ENCODE measurements at regions not wholly inside any gene's neighbourhood (a gene's known extent, or its start where the extent isn't known, plus 50 kb on each side); places are given as distances from the start of the nearest gene placed in this dataset.

GRCh38 chr11:29029452-29029851 is 921.3 kb downstream of the METTL15 start:
- DNase-seq, result no peak

- DNase-seq, result no peak
Measured at GRCh38 chr11:29027436-29027835, 919.2 kb downstream of the METTL15 start.

- DNase-seq, result no peak
Measured at GRCh38 chr11:29026286-29026685, 918.1 kb downstream of the METTL15 start.

- DNase-seq, result no peak
Measured at GRCh38 chr11:29025001-29025400, 916.8 kb downstream of the METTL15 start.

- DNase-seq, result no peak
Measured at GRCh38 chr11:29024386-29024785, 916.2 kb downstream of the METTL15 start.

- DNase-seq, result no peak
Measured at GRCh38 chr11:29023761-29024160, 915.6 kb downstream of the METTL15 start.

- no peak for DNase-seq
Measured at GRCh38 chr11:29022676-29023075, 914.5 kb downstream of the METTL15 start.

- no peak for DNase-seq
Measured at GRCh38 chr11:29019960-29020683, 911.9 kb downstream of the METTL15 start.

GRCh38 chr11:29018631-29019030 is 910.4 kb downstream of the METTL15 start:
- no peak for DNase-seq

GRCh38 chr11:29017941-29018340 is 909.8 kb downstream of the METTL15 start:
- DNase-seq, result no peak

- DNase-seq, result no peak
Measured at GRCh38 chr11:29012507-29012906, 904.3 kb downstream of the METTL15 start.

- no peak for DNase-seq
Measured at GRCh38 chr11:29009426-29009825, 901.2 kb downstream of the METTL15 start.

- DNase-seq, result no peak
Measured at GRCh38 chr11:29008481-29008880, 900.3 kb downstream of the METTL15 start.

GRCh38 chr11:29006668-29007067 is 898.5 kb downstream of the METTL15 start:
- no peak for DNase-seq

GRCh38 chr11:29005401-29005980 is 897.3 kb downstream of the METTL15 start:
- no peak for DNase-seq

- no peak for DNase-seq
Measured at GRCh38 chr11:29002816-29003215, 894.6 kb downstream of the METTL15 start.

GRCh38 chr11:28999620-29000019 is 891.4 kb downstream of the METTL15 start:
- DNase-seq, result no peak

- no peak for DNase-seq
Measured at GRCh38 chr11:28992996-28993395, 884.8 kb downstream of the METTL15 start.

GRCh38 chr11:28984231-28984630 is 876.0 kb downstream of the METTL15 start:
- DNase-seq, result no peak

- no peak for DNase-seq
Measured at GRCh38 chr11:28983780-28984179, 875.6 kb downstream of the METTL15 start.

GRCh38 chr11:28981381-28981780 is 873.2 kb downstream of the METTL15 start:
- DNase-seq, result no peak

- no peak for DNase-seq
Measured at GRCh38 chr11:28976801-28977145, 868.6 kb downstream of the METTL15 start.

- no peak for DNase-seq
Measured at GRCh38 chr11:28976012-28976800, 868.0 kb downstream of the METTL15 start.

GRCh38 chr11:28969832-28970231 is 861.6 kb downstream of the METTL15 start:
- no peak for DNase-seq

Measured in GF-D8 (cell line).